Jurkat, Clone E6-1 (cell line): ENCODE measurements at regions not wholly inside any gene's neighbourhood (a gene's known extent, or its start where the extent isn't known, plus 50 kb on each side); places are given as distances from the start of the nearest gene placed in this dataset.
"Not testable (repeated sequence)": the region's sequence is repeated elsewhere in the genome, so short reads cannot be mapped to it uniquely, and the experiment has no call there.

ENCODE experiments used
- DNase-seq: peaks from one replicate; pipeline ENCODE4 v3.0.0-alpha.2; 2011; ENCODE audit warnings: low read depth, low spot score
- H3K4me3 ChIP-seq: 2 replicates; pipeline ENCODE4 v1.5.1; 2011; ENCODE audit warnings: mild to moderate bottlenecking, low read length, control low read depth, moderate library complexity

DNA sequence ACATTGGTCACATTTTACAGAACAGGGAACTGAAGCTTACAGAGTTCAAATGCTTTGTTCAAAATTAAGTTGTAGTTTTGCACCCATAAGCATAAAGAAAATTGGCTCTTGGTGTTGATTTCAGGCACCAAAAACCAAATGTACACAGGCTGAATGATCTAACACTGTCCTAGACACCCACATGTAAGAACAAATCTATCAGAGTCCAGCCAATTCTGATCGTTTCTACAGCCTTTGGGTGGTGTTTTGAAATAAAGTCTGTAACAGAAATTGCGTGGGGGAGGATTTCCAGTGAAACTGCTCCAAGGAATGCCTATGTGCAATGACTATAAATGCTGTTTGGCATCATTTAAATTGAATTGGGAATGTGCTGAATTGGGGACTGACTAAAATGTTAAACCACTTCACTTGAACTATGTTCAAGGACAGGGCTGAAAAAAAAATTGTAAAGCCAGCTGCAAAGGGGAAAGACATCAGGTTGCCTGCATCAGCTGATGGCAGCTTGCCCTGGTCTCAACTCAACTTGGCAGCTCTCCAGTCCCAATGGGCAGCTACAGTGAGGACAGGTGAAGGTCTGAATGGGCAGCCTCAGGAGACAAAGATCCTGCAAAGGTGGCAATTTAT lies 92.2 kb upstream of the TRPC7 start:
- DNase-seq = no peak
- no peak overlapping the region for H3K4me3 ChIP-seq

DNA sequence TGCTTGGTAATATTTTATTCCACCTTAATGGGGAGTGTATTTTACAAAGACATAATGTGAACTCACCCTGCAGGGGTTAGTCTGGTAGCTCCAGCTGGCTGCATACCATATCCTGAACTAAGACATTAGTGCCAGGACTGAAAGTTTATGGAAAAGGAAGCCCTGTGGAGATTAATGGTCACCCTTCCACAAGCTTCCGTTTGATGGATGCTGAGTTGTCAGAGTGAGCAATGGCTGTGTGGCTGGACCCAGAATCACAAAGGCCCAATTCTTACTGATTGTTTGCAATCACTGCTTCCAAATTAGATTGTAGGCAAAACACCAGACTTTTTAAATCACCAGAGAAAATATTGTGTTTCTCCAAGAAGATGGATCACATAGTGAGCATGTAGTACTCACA lies 90.1 kb upstream of the TRPC7 start:
- H3K4me3 ChIP-seq = no peak overlapping the region
- DNase-seq = no peak

GRCh38 chr5:136453986-136454758 lies 88.8 kb upstream of the TRPC7 start:
- H3K4me3 ChIP-seq = no peak overlapping the region
- no peak for DNase-seq

DNA sequence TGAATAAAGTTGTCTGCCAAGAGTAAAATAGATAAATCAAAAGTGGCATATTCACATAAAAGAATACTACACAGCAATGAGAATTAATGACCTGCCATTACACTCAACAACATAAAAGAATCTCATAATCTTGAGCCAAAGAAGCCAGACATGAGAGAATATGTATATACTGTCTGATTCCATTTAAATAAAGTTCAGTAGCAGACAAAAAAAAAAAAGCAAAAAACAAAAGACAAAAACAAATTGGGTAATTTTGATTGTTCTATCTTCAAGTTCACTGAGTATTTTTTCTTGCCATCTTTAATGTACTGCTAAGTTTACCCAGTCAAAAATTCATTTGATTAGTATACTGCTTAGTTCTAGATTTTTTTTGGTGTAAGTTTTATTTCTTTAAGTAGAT lies 87.9 kb upstream of the TRPC7 start:
- DNase-seq = no peak
- H3K4me3 ChIP-seq = no peak overlapping the region

DNA sequence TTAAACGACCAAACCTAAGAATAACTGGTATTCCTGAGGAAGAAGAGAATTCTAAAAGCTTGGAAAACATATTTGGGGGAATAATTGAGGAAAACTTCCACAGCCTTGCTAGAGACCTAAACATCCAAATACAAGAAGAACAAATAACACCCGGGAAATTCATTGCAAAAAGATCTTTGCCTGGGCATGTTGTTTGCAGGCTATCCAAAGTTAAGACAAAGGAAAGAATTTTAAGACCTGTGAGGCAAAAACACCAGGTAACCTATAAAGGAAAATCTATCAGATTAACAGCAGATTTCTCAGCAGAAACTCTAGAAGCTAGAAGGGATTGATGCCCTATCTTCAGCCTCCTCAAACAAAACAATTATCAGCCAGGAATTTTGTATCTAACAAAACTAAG lies 82.2 kb upstream of the TRPC7 start:
- H3K4me3 ChIP-seq, DNase-seq: not testable (repeated sequence)

DNA sequence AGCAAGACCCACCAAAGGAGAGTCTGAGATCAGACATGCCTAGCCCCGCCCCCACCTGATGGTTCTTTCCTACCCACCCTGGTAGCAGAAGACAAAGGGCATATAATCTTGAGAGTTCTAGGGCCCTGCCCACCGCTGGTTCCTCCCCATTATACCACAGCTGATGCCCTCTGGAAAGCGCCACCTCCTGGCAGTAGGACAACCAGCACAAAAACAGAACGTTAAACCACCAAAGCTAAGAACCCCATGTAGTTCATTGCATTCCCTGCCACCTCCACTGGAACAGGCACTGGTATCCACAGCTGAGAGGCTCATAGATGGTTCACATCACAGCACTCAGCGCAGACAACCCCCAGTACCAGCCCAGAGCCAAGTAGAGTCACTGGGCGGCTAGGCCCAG lies 81.2 kb upstream of the TRPC7 start:
- DNase-seq = peak; percentile 9
- H3K4me3 ChIP-seq = no peak overlapping the region

GRCh38 chr5:136444099-136444498 lies 78.8 kb upstream of the TRPC7 start:
- not testable (repeated sequence) for DNase-seq, H3K4me3 ChIP-seq

GRCh38 chr5:136439367-136439766 lies 74.0 kb upstream of the TRPC7 start:
- H3K4me3 ChIP-seq = no peak overlapping the region
- no peak for DNase-seq

- H3K4me3 ChIP-seq = no peak overlapping the region
- DNase-seq = no peak
Observed at GRCh38 chr5:136435946-136436543, 70.7 kb upstream of the TRPC7 start.

DNA sequence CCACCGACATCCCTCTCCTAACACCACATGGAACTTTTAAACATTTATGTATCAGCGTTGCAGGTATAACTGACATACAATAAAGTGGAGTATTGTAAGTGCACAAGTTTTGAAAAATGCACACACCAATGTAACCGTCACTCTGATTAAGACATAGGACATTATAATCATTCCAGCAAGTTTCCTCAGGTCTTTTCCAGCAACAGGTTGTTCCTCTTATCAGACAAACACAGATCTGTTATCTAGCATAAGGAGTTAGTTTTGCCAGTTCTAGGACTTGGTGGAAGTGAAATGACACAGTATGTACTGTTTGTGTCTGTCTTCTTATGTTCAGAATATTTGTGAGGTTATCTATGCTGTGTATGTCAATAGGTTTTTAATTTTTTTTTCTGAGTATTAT lies 69.5 kb upstream of the TRPC7 start:
- DNase-seq = no peak
- H3K4me3 ChIP-seq = no peak overlapping the region

- no peak overlapping the region for H3K4me3 ChIP-seq
- DNase-seq = no peak
Observed at GRCh38 chr5:136432705-136433104, 67.4 kb upstream of the TRPC7 start.

DNA sequence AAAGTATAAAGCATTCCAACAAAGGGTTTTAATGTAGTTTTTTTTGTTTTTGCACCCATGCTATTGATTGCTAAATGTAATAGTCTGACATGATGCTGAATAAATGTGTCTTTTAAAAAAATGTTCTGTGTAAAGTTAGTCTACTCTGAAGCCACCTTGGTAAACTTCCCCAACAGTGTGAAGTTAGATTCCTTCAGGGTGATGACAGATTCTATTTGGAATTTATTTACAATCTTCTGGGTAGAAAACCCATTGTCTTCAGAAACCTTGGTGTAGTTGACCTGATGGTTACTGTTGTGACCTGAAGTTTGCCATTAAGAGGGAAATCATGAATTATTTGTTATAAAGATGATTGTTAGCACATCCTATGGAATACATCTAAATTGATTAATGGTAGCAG lies 64.7 kb upstream of the TRPC7 start:
- H3K4me3 ChIP-seq = no peak overlapping the region
- DNase-seq = no peak

GRCh38 chr5:136427426-136427825 lies 62.1 kb upstream of the TRPC7 start:
- no peak for DNase-seq
- H3K4me3 ChIP-seq = no peak overlapping the region

- no peak overlapping the region for H3K4me3 ChIP-seq
- DNase-seq = no peak
Observed at GRCh38 chr5:136425921-136426320, 60.6 kb upstream of the TRPC7 start.

GRCh38 chr5:136424835-136425584 lies 59.7 kb upstream of the TRPC7 start:
- peak; percentile 41 for DNase-seq
- no peak overlapping the region for H3K4me3 ChIP-seq

- no peak for DNase-seq
- H3K4me3 ChIP-seq = no peak overlapping the region
Observed at GRCh38 chr5:136423944-136424606, 58.7 kb upstream of the TRPC7 start.

- DNase-seq = no peak
- no peak overlapping the region for H3K4me3 ChIP-seq
Observed at GRCh38 chr5:136420168-136420898, 55.0 kb upstream of the TRPC7 start.

GRCh38 chr5:136418301-136418700 lies 53.0 kb upstream of the TRPC7 start:
- no peak overlapping the region for H3K4me3 ChIP-seq
- no peak for DNase-seq
